Stomach (tissue), 8 donors: ENCODE measurements at regions not wholly inside any gene's neighbourhood (a gene's known extent, or its start where the extent isn't known, plus 50 kb on each side); places are given as distances from the start of the nearest gene placed in this dataset.

Source experiments
- DNase-seq, 2 donors: peaks; one replicate each; pipeline versions ENCODE4 v3.0.0 to v3.0.0-alpha.2; 2013 to 2019
- H3K27ac ChIP-seq, 5 donors: fragments of 200-600 bp in 4 of 5; sonication (generic) in 4 of 5; one replicate each; pipeline ENCODE4 v1.5.1; 2013 to 2019; ENCODE audit warnings: mild to moderate bottlenecking in 1 of 5, moderate library complexity in 1 of 5
- H3K27me3 ChIP-seq, 3 donors: fragments of 200-600 bp; sonication (generic); one replicate each; pipeline ENCODE4 v1.5.1; 2017 to 2019; ENCODE audit warnings: mixed run types in 1 of 3
- H3K36me3 ChIP-seq, 4 donors: fragments of 200-600 bp; sonication (generic); 1 replicate in 3 of 4; 2 replicates in 1 of 4; pipeline ENCODE4 v1.5.1; 2016 to 2019
- H3K4me1 ChIP-seq, 4 donors: fragments of 200-600 bp; sonication (generic); one replicate each; pipeline ENCODE4 v1.5.1; 2016 to 2019
- H3K4me3 ChIP-seq, 4 donors: fragments of 200-600 bp; sonication (generic) in 3 of 4; one replicate each; pipeline ENCODE4 v1.5.1; 2016 to 2019; ENCODE audit warnings: mild to moderate bottlenecking in 1 of 4
- H3K9me3 ChIP-seq, 4 donors: fragments of 200-600 bp; sonication (generic); one replicate each; pipeline ENCODE4 v1.5.1; 2016 to 2019
- EP300 ChIP-seq: sonication (generic); formaldehyde crosslinking; IDR thresholded peaks from one replicate; pipeline ENCODE4 v1.6.1; 2017; ENCODE audit warnings: antibody characterized with exemption
- POLR2A ChIP-seq, 4 donors: fragments of 450-650 bp; IDR thresholded peaks; one replicate each; pipeline ENCODE4 v1.6.1; 2016; ENCODE audit warnings: antibody characterized with exemption in 4 of 4, control low read depth in 2 of 4, mild to moderate bottlenecking in 1 of 4, moderate library complexity in 1 of 4
- POLR2AphosphoS5 ChIP-seq, 3 donors: sonication (generic); formaldehyde crosslinking; IDR thresholded peaks; one replicate each; pipeline ENCODE4 v1.6.1; 2016; ENCODE audit warnings: antibody characterized with exemption in 3 of 3
- WGBS, 5 donors: extraction: QIAGEN DNeasy Blood & Tissue Kit in 3 of 5; methylation state at CpG; one replicate each; pipeline versions ENCODE4 v1.1.5 to v1.1.7; 2013 to 2018; 5-methylcytosine and 5-hydroxymethylcytosine counted together
- intact Hi-C: fragments of 100-400 bp; cut with DNase I; formaldehyde crosslinking; loops from one replicate; pipeline ENCODE4 v1.15.1; 2023; ENCODE audit warnings: low total_unique reads
- TF ChIP-seq, protein P1 (sequence below), 7 experiments: fragments of 450-650 bp in 4 of 7; fragments of 200-600 bp in 3 of 7; sonication (generic) in 3 of 7; IDR thresholded peaks; one replicate each; pipeline ENCODE4 v1.5.1; 2016 to 2019; ENCODE audit warnings: antibody characterized with exemption in 7 of 7, control low read depth in 2 of 7, mild to moderate bottlenecking in 1 of 7
- donor health status: healthy with polysubstance abuse.
- donor health status: Bipolar disorder and iron deficiency.
- donor health status: healthy.

DNA sequence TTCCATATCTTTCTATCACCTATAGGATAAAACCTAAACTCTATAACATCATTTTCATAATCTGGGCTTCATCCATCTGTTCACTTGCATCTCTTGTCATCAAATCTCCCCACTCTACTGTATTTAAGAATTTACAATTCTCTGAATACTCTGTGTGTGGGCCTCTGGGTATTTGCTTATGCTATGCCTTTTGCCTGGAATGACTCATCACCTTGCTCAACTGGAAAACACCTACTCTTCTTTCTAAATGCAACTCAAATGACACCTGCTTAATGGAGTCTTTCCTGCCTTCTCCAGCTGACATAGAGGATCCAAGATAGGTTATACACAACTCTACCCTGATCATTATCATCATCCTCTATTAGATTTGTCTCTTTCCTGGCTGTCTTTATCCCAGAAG is 421.7 kb downstream of the SPATA31D1 start:
- DNase-seq: peak in 1 of 2 donors; percentile 21
- Histone ChIP-seq H3K36me3 (no peaks in the 10 kb centered on the region), H3K27me3 (no peaks in the 10 kb centered on the region), H3K4me1 (no peaks in the 10 kb centered on the region), H3K27ac (no peak overlapping the region), H3K4me3 (no peak overlapping the region), H3K9me3 (no peaks in the 10 kb centered on the region)
- TF ChIP-seq POLR2A (IDR thresholded peaks at IDR 0.05) (no peak), POLR2AphosphoS5 (IDR thresholded peaks at IDR 0.05) (no peak), EP300 (no peak)
- TF ChIP-seq, protein P1, sequence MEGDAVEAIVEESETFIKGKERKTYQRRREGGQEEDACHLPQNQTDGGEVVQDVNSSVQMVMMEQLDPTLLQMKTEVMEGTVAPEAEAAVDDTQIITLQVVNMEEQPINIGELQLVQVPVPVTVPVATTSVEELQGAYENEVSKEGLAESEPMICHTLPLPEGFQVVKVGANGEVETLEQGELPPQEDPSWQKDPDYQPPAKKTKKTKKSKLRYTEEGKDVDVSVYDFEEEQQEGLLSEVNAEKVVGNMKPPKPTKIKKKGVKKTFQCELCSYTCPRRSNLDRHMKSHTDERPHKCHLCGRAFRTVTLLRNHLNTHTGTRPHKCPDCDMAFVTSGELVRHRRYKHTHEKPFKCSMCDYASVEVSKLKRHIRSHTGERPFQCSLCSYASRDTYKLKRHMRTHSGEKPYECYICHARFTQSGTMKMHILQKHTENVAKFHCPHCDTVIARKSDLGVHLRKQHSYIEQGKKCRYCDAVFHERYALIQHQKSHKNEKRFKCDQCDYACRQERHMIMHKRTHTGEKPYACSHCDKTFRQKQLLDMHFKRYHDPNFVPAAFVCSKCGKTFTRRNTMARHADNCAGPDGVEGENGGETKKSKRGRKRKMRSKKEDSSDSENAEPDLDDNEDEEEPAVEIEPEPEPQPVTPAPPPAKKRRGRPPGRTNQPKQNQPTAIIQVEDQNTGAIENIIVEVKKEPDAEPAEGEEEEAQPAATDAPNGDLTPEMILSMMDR (IDR thresholded peaks at IDR 0.05): no peak
- intact Hi-C loops: no loop called here

DNA sequence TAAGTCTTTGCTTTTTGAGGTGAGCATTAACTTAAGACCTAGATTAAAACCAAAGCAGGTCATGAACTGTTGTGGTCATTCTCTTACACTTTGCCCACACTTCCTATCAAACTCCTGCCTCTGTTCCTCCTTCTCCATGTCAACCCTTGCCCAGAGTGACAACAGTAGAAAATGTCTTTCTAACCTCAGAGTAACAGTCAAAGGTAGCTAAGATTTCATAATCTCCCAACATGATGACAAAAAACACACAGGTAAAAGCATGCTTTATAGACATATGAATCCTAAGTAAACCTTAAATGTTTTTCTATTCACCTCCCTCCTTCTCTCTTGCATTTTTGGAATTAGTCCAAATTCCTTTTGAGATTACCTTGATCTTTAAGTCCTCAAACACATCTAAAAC is 422.3 kb downstream of the SPATA31D1 start:
- Histone ChIP-seq H3K4me1 (no peaks in the 10 kb centered on the region), H3K36me3 (no peaks in the 10 kb centered on the region), H3K4me3 (no peak overlapping the region), H3K27me3 (no peaks in the 10 kb centered on the region), H3K9me3 (no peaks in the 10 kb centered on the region), H3K27ac (no peak overlapping the region)
- intact Hi-C loops: no loop called here
- TF ChIP-seq POLR2AphosphoS5 (IDR thresholded peaks at IDR 0.05) (no peak), EP300 (no peak), POLR2A (IDR thresholded peaks at IDR 0.05) (no peak)
- TF ChIP-seq, protein P1 (IDR thresholded peaks at IDR 0.05): no peak
- DNase-seq: no peak

DNA sequence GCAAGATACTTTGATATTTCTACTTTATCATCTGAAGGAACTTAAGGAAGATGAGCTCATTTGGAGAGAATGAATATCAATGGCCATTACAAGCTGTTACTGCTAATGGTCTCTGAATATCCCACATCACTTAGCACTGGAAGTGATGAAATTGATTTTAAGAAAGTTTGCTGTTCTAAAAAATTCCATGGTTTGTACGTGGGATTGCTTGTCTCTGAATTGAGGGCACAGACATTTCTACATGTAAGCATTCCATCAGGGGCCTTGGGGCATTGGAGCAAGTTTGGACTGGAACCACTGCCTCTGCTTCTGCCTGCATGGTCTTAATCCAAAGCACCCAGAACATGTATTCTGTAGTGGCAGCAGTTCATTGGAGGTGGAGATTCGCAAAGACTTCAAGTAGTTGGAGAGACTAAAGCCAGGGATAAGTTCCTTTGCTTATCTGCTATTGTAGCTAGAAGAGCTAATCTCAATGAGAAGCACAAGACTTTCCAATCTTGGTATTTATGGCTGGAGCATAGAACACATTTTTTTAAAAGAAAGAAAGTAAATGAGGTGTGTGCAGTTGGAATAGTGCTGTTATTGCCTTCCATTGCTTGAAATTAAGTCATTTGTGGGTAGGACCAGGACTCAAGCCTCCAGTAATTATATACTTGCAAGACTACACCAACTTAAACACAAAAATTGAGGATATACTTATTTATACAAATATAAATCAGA is 424.2 kb downstream of the SPATA31D1 start:
- TF ChIP-seq POLR2AphosphoS5 (IDR thresholded peaks at IDR 0.05) (no peak), EP300 (no peak), POLR2A (IDR thresholded peaks at IDR 0.05) (no peak)
- TF ChIP-seq, protein P1 (IDR thresholded peaks at IDR 0.05): no peak
- H3K36me3 ChIP-seq: no peaks in the 10 kb centered on the region
- H3K4me1 ChIP-seq: no peaks in the 10 kb centered on the region
- no peak overlapping the region for H3K4me3 ChIP-seq
- intact Hi-C loops: no loop called here
- no peaks in the 10 kb centered on the region for H3K27me3 ChIP-seq
- H3K27ac ChIP-seq: no peak overlapping the region
- 72 to 92% (median 84%) methylated on average over 2 of the region's 2 CpGs for WGBS, 5 donors
- DNase-seq: no peak
- no peaks in the 10 kb centered on the region for H3K9me3 ChIP-seq

DNA sequence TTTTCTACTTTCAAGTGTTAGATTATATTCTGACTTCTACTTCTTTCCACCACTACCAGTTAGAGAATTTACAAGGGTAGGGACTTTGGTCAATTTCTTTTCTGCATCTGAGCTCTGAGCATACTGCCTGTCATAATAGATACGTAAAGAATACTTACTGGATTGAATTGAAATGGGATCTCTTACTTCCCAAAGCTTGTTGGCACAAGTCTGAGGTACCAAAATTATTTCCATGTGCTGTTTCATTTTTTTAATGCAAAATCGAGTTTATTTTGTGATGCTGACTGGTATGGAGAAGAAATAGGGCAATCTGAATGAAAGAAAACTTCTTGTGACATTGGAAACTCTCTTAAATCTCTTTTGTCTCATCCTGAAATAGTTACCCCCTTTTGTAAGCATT is 428.9 kb downstream of the SPATA31D1 start:
- H3K27me3 ChIP-seq: no peaks in the 10 kb centered on the region

More for the DNA sequence above, 428.9 kb downstream of the SPATA31D1 start:
- TF ChIP-seq POLR2A (IDR thresholded peaks at IDR 0.05): no peak
- TF ChIP-seq POLR2AphosphoS5 (IDR thresholded peaks at IDR 0.05): no peak
- TF ChIP-seq, protein P1 (IDR thresholded peaks at IDR 0.05): no peak
- TF ChIP-seq EP300: no peak
- Histone ChIP-seq H3K27ac (no peak overlapping the region), H3K9me3 (no peaks in the 10 kb centered on the region), H3K4me3 (no peak overlapping the region), H3K36me3 (no peaks in the 10 kb centered on the region), H3K4me1 (no peaks in the 10 kb centered on the region)
- no peak for DNase-seq
- 72 to 83% (median 78%) methylated on average over 2 of the region's 2 CpGs for WGBS, 5 donors
- intact Hi-C loops: no loop called here
